H9 (cell line): ENCODE measurements at regions not wholly inside any gene's neighbourhood (a gene's known extent, or its start where the extent isn't known, plus 50 kb on each side); places are given as distances from the start of the nearest gene placed in this dataset.

Source experiments
- DNase-seq: peaks from one replicate; pipeline ENCODE4 v3.0.0-alpha.2; 2017
- H2AFZ ChIP-seq: one replicate; pipeline ENCODE4 v1.6.1; 2013; ENCODE audit warnings: mild to moderate bottlenecking, low read length, control low read depth, moderate library complexity
- H2AK5ac ChIP-seq: 2 replicates; pipeline ENCODE4 v1.6.1; 2013; ENCODE audit warnings: low read length, control low read depth, mixed read lengths; ENCODE audit not compliant: insufficient read length
- H2BK120ac ChIP-seq: one replicate; pipeline ENCODE4 v1.6.1; 2013; ENCODE audit warnings: low read depth, mild to moderate bottlenecking, low read length, control low read depth, inconsistent platforms; ENCODE audit not compliant: poor library complexity, severe bottlenecking
- H2BK12ac ChIP-seq: 2 replicates; pipeline ENCODE4 v1.6.1; 2013; ENCODE audit warnings: low read length, control low read depth, mixed read lengths, low read depth; ENCODE audit not compliant: insufficient read length
- H2BK15ac ChIP-seq: 2 replicates; pipeline ENCODE4 v1.6.1; 2013; ENCODE audit warnings: low read depth, low read length, control low read depth
- H2BK20ac ChIP-seq: one replicate; pipeline ENCODE4 v1.6.1; 2013; ENCODE audit warnings: low read depth, mild to moderate bottlenecking, low read length, control low read depth, inconsistent platforms; ENCODE audit not compliant: poor library complexity, severe bottlenecking
- H2BK5ac ChIP-seq: 2 replicates; pipeline ENCODE4 v1.6.1; 2013; ENCODE audit warnings: low read length, control low read depth, mixed read lengths; ENCODE audit not compliant: insufficient read length
- H3K14ac ChIP-seq: 2 replicates; pipeline ENCODE4 v1.6.1; 2013; ENCODE audit warnings: low read length, control low read depth; ENCODE audit not compliant: insufficient read depth
- H3K18ac ChIP-seq: 2 replicates; pipeline ENCODE4 v1.6.1; 2013; ENCODE audit warnings: low read depth, mild to moderate bottlenecking, mixed read lengths, low read length, control low read depth; ENCODE audit not compliant: insufficient read length
- H3K23ac ChIP-seq: 2 replicates; pipeline ENCODE4 v1.6.1; 2013; ENCODE audit warnings: low read length, control low read depth, mixed read lengths, low read depth; ENCODE audit not compliant: insufficient read length
- H3K23me2 ChIP-seq: 2 replicates; pipeline ENCODE4 v1.6.1; 2013; ENCODE audit warnings: low read depth, mild to moderate bottlenecking, mixed read lengths, low read length, control low read depth; ENCODE audit not compliant: insufficient read length, poor library complexity, severe bottlenecking
- H3K27ac ChIP-seq: 2 replicates; pipeline ENCODE4 v1.5.1; 2013; ENCODE audit warnings: low read length, control low read depth, mixed read lengths, low read depth; ENCODE audit not compliant: insufficient read length
- H3K27me3 ChIP-seq: 2 replicates; pipeline ENCODE4 v1.6.1; 2013; ENCODE audit warnings: low read length, control low read depth, inconsistent platforms; ENCODE audit not compliant: insufficient read depth
- H3K4ac ChIP-seq: 2 replicates; pipeline ENCODE4 v1.6.1; 2013; ENCODE audit warnings: low read depth, mild to moderate bottlenecking, control low read depth, inconsistent platforms, low read length, moderate library complexity
- H3K4me1 ChIP-seq: 2 replicates; pipeline ENCODE4 v1.6.1; 2013; ENCODE audit warnings: low read length, control low read depth, inconsistent platforms; ENCODE audit not compliant: insufficient read depth
- H3K4me2 ChIP-seq: 2 replicates; pipeline ENCODE4 v1.6.1; 2013; ENCODE audit warnings: low read length, control low read depth, mixed read lengths; ENCODE audit not compliant: insufficient read length, insufficient read depth
- H3K56ac ChIP-seq: 2 replicates; pipeline ENCODE4 v1.6.1; 2013; ENCODE audit warnings: low read depth, mild to moderate bottlenecking, mixed read lengths, low read length, control low read depth; ENCODE audit not compliant: insufficient read length
- H3K79me1 ChIP-seq: 2 replicates; pipeline ENCODE4 v1.6.1; 2013; ENCODE audit warnings: low read depth, mild to moderate bottlenecking, moderate library complexity, low read length, control low read depth, inconsistent platforms; ENCODE audit not compliant: insufficient read depth, poor library complexity, severe bottlenecking
- H3K79me2 ChIP-seq: 2 replicates; pipeline ENCODE4 v1.6.1; 2013; ENCODE audit warnings: low read length, control low read depth, inconsistent platforms; ENCODE audit not compliant: insufficient read depth
- H3K9ac ChIP-seq: 2 replicates; pipeline ENCODE4 v1.6.1; 2013; ENCODE audit warnings: low read length, control low read depth, mixed read lengths; ENCODE audit not compliant: insufficient read length; ENCODE audit errors: extremely low read depth
- H3K9me3 ChIP-seq: one replicate; pipeline ENCODE4 v1.6.1; 2013; ENCODE audit warnings: low read depth, low read length, inconsistent platforms; ENCODE audit not compliant: control insufficient read depth
- H3T11ph ChIP-seq: one replicate; pipeline ENCODE4 v1.6.1; 2013; ENCODE audit warnings: mild to moderate bottlenecking, low read length, control low read depth, inconsistent platforms
- H4K20me1 ChIP-seq: one replicate; pipeline ENCODE4 v1.6.1; 2013; ENCODE audit not compliant: control insufficient read depth, insufficient read length, insufficient read depth
- H4K5ac ChIP-seq: 2 replicates; pipeline ENCODE4 v1.6.1; 2013; ENCODE audit warnings: low read depth, mild to moderate bottlenecking, mixed read lengths, low read length, control low read depth; ENCODE audit not compliant: insufficient read length
- H4K8ac ChIP-seq: replicated peaks from 2 replicates; pipeline ENCODE4 v1.6.1; 2013; ENCODE audit warnings: low read length, control low read depth, mixed read lengths, low read depth; ENCODE audit not compliant: insufficient read length
- H4K91ac ChIP-seq: 2 replicates; pipeline ENCODE4 v1.6.1; 2013; ENCODE audit warnings: low read depth, mild to moderate bottlenecking, moderate library complexity, mixed read lengths, low read length, control low read depth; ENCODE audit not compliant: insufficient read length
- H3K27ac Mint-ChIP-seq, 3 experiments: 2 replicates in 2 of 3; 3 replicates in 1 of 3; pipeline ENCODE4 v1.8.0; 2020 to 2021; ENCODE audit warnings: mixed read lengths in 3 of 3, mild to moderate bottlenecking in 1 of 3, moderate library complexity in 1 of 3
- H3K27me3 Mint-ChIP-seq: 2 replicates; pipeline ENCODE4 v1.8.0; 2021; ENCODE audit warnings: low read depth, mild to moderate bottlenecking, moderate library complexity, mixed read lengths
- H3K36me3 Mint-ChIP-seq, 3 experiments: 2 replicates in 2 of 3; 3 replicates in 1 of 3; pipeline ENCODE4 v1.8.0; 2020 to 2021; ENCODE audit warnings: low read depth in 3 of 3, mixed read lengths in 3 of 3; ENCODE audit not compliant: insufficient read depth in 1 of 3
- H3K4me1 Mint-ChIP-seq, 2 experiments: 2 replicates each; pipeline ENCODE4 v1.8.0; 2020; ENCODE audit warnings: mixed read lengths in 2 of 2
- H3K4me3 Mint-ChIP-seq, 2 experiments: 2 replicates in 1 of 2; 3 replicates in 1 of 2; pipeline ENCODE4 v1.8.0; 2020 to 2021; ENCODE audit warnings: mild to moderate bottlenecking in 2 of 2, mixed read lengths in 2 of 2, moderate library complexity in 1 of 2
- H3K9me3 Mint-ChIP-seq, 2 experiments: 2 replicates in 1 of 2; 3 replicates in 1 of 2; pipeline ENCODE4 v1.8.0; 2020; ENCODE audit warnings: mild to moderate bottlenecking in 2 of 2, mixed read lengths in 2 of 2, moderate library complexity in 1 of 2
- WGBS: extraction: QIAGEN DNeasy Blood & Tissue Kit; methylation state at CpG from one replicate; pipeline ENCODE4 v1.1.7; 2013; ENCODE audit warnings: missing lambda C conversion rate, low lambda C conversion rate, mixed read lengths; ENCODE audit not compliant: insufficient read length; ENCODE audit errors: extremely low coverage; 5-methylcytosine and 5-hydroxymethylcytosine counted together
- TF ChIP-seq, protein P1 (sequence below): fragments of 200-600 bp; sonication (generic); conservative IDR thresholded peaks from 3 replicates; pipeline ENCODE4 v1.8.0; 2021; ENCODE audit warnings: antibody characterized with exemption, mild to moderate bottlenecking

GRCh38 chr7:79775911-79776310 is 322.4 kb upstream of the MAGI2 start:
- H3K9me3 ChIP-seq: no peaks in the 10 kb centered on the region
- H4K91ac ChIP-seq: no peak overlapping the region

More at GRCh38 chr7:79775911-79776310, 322.4 kb upstream of the MAGI2 start:
- Mint-ChIP-seq H3K4me3 (no peak overlapping the region), H3K4me1 (no peaks in the 10 kb centered on the region), H3K27me3 (no peaks in the 10 kb centered on the region), H3K27ac (no peak overlapping the region), H3K36me3 (no peaks in the 10 kb centered on the region; a peak in 1 of 7 replicates), H3K9me3 (no peaks in the 10 kb centered on the region)
- Histone ChIP-seq H2BK20ac (no peak overlapping the region), H4K5ac (no peak overlapping the region), H3K18ac (no peak overlapping the region), H2BK5ac (no peak overlapping the region), H2BK12ac (no peak overlapping the region), H3K4me1 (no peaks in the 10 kb centered on the region), H3K14ac (no peak overlapping the region), H3K4me2 (no peak overlapping the region), H3K23me2 (no peaks in the 10 kb centered on the region), H3K4ac (no peak overlapping the region), H2AFZ (no peak overlapping the region), H2AK5ac (no peak overlapping the region), H2BK15ac (no peak overlapping the region), H3T11ph (no peak overlapping the region), H3K23ac (no peak overlapping the region), H4K20me1 (no peaks in the 10 kb centered on the region), H3K27me3 (no peaks in the 10 kb centered on the region), H3K9ac (no peak overlapping the region), H3K79me2 (no peaks in the 10 kb centered on the region), H4K8ac (no peak overlapping the region), H3K56ac (no peak overlapping the region), H3K79me1 (no peaks in the 10 kb centered on the region), H2BK120ac (no peak overlapping the region), H3K27ac (no peak overlapping the region)
- TF ChIP-seq, protein P1, sequence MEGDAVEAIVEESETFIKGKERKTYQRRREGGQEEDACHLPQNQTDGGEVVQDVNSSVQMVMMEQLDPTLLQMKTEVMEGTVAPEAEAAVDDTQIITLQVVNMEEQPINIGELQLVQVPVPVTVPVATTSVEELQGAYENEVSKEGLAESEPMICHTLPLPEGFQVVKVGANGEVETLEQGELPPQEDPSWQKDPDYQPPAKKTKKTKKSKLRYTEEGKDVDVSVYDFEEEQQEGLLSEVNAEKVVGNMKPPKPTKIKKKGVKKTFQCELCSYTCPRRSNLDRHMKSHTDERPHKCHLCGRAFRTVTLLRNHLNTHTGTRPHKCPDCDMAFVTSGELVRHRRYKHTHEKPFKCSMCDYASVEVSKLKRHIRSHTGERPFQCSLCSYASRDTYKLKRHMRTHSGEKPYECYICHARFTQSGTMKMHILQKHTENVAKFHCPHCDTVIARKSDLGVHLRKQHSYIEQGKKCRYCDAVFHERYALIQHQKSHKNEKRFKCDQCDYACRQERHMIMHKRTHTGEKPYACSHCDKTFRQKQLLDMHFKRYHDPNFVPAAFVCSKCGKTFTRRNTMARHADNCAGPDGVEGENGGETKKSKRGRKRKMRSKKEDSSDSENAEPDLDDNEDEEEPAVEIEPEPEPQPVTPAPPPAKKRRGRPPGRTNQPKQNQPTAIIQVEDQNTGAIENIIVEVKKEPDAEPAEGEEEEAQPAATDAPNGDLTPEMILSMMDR: no peak
- DNase-seq: no peak
- WGBS: no CpG with 5 or more reads among the region's 3 CpGs
